Fibroblast of lung (primary cell): ENCODE measurements at regions not wholly inside any gene's neighbourhood (a gene's known extent, or its start where the extent isn't known, plus 50 kb on each side); places are given as distances from the start of the nearest gene placed in this dataset.

Experiments used
- CTCF ChIP-seq, 2 donors: IDR thresholded peaks in 1 of 2; conservative IDR thresholded peaks in 1 of 2; 1 replicate in 1 of 2; 2 replicates in 1 of 2; pipeline ENCODE4 v1.5.1; 2011 to 2012; ENCODE audit warnings: low read length in 2 of 2, control low read depth in 1 of 2, inconsistent platforms in 1 of 2, low read depth in 1 of 2, mild to moderate bottlenecking in 1 of 2
- EZH2 ChIP-seq: IDR thresholded peaks from 2 replicates; pipeline ENCODE4 v1.5.1; 2012; ENCODE audit warnings: low read length, control low read depth, mild to moderate bottlenecking; ENCODE audit errors: missing control alignments

- no peak for TF ChIP-seq CTCF (conservative IDR thresholded peaks at IDR 0.05 in 1 of 2, IDR thresholded peaks at IDR 0.05 in 1 of 2; ENCODE audit: low read depth in 1 of 2, low read length in 2 of 2)
- TF ChIP-seq EZH2: no peak
Measured at GRCh38 chr11:112785149-112785548, 176.1 kb upstream of the NCAM1 start.
